Eye (tissue), 1 donor: ENCODE measurements at regions not wholly inside any gene's neighbourhood (a gene's known extent, or its start where the extent isn't known, plus 50 kb on each side); places are given as distances from the start of the nearest gene placed in this dataset.
A peak's percentile ranks its signal among the peaks of the same experiment; 100 is the strongest.

Experiments used
- DNase-seq: peaks from one replicate; pipeline ENCODE4 v3.0.0-alpha.2; 2015

- no peak for DNase-seq
Measured at GRCh38 chr1:34618381-34618780, 136.5 kb upstream of the GJB5 start.

DNA sequence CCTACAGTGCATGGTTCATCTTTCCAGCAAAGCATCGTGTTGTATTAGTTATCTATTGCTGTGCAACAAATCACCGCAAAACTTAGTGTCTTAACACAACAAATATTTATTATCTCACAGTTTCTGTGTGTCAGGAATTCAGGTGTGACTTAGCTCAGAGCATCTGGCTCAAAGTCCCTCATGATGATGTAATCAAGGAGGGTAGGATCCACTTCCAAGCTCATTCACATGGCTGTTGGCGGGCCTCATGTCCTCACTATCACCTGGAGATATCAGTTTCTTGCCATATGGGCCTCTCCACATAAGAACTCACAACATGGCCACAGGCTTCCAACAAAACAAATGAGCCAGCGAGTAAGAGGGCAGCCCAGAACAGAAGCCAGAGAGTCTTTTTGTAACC lies 135.6 kb upstream of the GJB5 start:
- DNase-seq: no peak

GRCh38 chr1:34621916-34622315 lies 132.9 kb upstream of the GJB5 start:
- no peak for DNase-seq

DNA sequence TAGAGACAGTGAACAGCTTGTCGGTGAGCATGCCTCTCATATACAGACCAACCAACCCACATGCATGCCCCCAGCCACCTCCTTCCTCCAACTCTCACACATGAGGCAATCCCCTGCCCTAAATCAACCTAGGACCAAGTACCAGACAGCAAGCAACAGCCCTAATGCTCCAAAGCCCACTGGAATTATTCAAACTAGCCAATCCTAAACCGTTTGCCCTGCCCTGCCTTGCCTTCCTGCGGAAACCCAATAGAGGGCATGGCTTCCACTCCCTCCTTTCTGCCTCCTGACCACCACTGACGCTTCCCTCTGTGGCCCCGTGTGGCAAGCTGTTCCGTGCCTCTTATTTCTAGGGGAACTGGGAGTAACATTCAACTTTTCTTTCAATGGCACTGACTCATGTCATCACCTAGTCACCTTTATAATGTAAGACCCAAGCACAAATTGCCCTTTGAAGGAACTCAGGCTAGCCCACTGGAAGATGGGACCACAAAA lies 129.3 kb upstream of the GJB5 start:
- no peak for DNase-seq

GRCh38 chr1:34627465-34628240 lies 127.2 kb upstream of the GJB5 start:
- DNase-seq: no peak

DNA sequence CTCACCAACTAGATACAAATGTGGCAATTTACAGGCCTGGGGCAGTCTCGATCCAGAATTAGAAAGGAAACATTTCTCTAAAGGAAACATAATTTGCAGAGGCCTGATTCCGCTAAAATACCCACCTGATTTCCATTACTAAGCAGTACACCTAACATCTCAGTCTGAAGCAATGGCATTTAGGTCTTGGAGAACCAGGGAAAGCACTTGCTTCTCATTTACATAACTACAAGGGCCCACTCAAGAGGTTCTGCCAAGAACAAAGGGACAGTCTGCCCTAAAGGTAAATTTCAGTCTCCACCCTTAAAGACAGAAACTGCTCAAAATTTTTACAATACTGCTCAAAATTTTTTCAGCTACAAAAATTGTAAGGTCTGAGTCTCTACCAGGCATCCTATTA lies 123.7 kb upstream of the GJB5 start:
- no peak for DNase-seq

- peak; percentile 3 for DNase-seq
Measured at GRCh38 chr1:34639701-34640100, 115.1 kb upstream of the GJB5 start.

DNA sequence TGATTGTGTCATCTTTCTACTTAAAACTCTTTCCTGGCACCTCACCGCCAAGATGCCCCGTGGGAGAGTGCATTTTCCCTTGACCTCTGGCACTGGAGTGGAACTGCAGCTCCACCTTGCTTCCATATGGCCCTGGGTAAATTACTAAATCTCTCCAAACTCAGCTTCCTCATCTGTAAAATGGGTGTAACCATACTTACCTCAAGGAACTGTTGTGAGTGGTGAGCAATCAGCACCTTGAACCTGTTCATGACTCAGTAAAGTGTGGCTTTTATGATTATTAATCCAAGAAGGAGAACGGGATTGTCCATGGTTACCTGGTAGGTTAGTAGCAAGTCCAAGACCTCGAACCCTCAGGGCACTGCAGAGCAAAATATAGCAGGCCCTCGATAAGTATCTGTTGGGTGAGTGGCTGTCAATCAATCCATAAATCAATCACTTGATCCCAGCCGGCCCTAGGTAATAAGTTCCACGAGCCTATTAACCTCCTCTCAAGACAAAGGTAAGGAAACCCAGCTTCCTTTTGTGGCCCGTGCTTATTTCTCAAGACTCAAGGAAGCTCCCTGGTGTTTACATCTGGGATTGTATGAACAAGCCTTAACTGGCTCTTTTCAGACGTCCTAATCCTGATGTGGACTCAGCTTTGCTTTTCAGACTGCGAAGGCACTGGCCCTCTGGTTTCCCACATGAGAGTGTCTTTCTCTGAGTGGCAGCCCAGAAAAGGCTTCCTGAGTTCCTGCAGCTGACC lies 114.0 kb upstream of the GJB5 start:
- DNase-seq: no peak

DNA sequence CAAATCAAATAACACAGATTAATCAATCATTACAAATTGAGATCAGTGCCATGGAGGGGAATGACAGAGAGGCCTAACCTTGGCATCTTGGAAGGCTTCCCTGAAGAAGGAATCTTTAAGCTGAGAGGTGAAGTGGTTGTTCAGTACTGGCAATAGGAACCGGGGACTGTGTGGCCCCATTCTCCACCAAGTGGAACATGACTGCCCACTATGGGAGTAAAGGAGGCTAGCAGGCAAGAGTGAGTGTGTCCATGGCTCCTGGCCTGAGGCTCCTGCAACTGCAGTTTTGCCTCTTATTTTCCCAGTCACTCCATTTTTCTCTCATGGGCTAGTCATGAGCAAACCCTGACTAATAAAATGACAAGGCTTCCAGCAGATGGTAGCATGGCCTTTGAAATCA lies 112.2 kb upstream of the GJB5 start:
- DNase-seq: no peak

GRCh38 chr1:34645109-34645688 lies 109.6 kb upstream of the GJB5 start:
- no peak for DNase-seq

DNA sequence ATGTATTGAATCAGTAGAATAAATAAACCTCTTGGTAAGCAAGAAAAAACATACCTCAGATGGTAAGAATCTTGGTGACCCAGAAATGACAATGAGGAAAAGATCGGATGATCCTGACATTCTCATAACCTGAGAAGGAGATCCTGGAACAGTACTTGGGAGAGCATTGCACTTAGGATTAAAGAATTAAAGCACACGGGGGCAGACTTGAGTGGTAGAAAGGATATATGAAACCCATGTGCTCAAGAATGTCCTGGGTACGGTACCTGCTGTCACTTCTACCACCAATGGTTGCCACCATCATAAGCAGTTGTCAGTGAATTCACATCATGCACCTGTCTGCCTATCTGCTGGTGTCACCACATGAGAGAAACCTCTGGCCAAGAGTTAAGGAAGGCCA lies 108.9 kb upstream of the GJB5 start:
- DNase-seq: no peak

DNA sequence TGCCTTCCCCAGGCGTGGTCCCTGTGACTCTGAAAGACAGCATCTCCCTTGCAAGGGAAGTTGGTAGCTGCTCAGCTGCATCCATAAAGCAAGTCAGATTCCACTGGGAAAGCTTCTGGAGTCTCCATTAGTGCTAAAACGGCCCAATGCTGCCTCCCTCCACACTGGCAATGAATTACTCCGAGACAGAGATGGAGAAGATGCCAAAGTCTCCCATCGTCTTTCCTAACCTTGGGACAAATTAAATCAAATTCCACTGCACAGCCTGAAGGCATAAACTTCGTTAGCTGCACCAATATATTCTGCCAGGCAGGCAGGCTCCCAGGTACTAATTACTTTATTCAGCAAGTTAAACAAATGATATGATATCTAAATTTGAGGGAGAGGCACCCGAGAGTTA lies 106.3 kb upstream of the GJB5 start:
- DNase-seq: no peak

DNA sequence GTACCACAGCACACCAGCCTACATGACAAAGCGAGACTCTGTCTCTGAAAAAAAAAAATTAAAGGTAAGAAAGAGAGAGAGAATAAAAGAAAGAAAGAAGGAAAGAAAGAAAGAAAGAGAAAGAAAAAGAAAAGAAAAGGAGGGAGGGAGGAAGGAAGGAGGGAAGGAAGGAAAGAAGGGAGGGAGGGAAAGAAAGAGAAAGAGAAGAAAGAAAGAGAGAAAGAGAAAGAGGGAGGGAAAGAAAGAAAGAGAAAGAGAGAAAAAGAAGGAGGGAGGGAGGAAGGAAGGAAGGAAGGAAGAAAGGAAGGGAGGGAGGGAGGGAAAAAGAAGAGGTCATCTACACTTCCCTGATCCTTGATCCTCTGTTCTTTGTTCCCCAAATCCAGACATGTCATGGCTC lies 104.8 kb upstream of the GJB5 start:
- no peak for DNase-seq

DNA sequence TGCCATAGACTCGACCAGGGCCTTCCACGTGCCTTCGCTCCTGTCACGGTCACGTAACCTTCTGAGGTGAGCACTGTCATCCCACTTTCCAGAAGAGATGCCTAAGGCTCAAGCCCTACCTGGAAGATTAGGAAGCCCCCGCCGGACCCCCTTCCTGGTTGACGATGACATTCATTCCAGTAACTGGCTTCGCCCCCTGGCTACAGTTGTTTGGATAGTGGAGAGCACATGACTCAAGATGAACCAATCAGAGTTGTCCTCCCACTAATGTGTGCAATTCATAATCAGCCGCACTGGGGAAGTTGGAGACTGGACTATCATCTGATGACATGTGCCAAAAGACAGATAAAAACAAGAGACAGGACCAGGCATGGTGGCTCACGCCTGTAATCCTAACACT lies 104.0 kb upstream of the GJB5 start:
- no peak for DNase-seq

DNA sequence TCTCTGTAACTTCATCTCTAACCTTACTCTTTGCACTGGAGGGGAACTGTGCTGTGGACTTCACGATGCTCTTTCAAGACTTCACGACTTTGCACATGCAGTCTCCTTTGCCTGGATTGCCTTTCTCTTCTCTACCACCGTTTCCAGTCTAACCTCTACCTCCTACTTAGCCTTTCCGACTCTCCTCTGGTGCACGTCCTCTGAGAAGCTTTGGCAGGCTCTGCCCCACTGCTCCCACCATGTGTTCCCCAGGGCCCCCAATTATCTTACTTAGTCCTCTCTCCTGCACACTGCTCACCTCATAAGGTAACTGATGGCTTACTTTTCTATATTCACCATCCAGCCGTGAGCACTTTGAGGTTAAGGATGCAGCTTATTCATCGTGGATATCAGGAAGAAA lies 101.7 kb upstream of the GJB5 start:
- DNase-seq: no peak

DNA sequence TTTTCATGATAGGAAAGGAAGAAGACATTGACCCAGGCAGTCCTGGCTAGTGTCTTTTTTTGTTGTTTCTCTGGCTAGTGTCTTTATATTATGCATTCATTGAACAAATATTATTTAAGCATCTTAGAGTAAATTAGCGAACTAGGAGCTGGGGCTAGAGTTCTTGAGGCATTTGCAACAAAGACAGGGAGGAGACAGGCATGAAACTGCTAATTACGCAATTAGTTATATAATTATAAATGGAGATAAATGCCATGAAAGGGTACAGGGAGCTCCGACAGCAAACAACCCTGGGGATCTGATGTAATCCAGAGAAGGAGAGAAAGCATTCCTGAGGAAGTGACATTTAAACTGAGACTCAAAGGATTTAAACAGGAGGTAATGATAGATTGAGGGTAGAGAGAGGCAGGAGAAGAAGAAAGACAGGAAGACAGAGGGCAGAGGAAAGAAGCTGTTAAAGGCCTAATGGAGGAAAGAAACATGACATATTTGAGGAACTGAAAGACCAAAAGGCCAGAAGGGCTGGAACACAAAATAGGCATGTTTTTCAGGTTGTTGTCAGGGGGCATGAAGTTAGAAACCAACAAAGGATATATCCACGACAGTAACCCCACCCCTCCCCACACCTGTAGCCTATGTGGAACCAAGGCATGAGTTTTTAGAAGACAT lies 99.5 kb upstream of the GJB5 start:
- no peak for DNase-seq

DNA sequence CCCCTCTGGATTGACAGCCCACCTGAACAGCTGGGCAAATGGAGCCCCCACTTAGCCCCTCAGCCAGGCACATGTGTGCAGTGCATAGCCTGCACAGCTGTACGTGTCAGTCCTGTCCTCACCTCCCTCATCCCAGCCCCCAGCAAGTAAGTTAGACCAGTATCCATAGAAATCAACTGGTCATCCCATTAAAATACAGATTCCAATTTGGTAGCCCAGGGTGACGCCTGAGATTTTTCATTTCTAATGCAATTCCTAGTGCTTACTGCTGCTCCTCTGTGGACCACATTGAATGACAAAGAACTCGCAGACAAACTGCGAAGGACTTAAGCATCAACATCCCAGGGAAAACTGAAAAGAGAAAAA lies 99.0 kb upstream of the GJB5 start:
- no peak for DNase-seq

DNA sequence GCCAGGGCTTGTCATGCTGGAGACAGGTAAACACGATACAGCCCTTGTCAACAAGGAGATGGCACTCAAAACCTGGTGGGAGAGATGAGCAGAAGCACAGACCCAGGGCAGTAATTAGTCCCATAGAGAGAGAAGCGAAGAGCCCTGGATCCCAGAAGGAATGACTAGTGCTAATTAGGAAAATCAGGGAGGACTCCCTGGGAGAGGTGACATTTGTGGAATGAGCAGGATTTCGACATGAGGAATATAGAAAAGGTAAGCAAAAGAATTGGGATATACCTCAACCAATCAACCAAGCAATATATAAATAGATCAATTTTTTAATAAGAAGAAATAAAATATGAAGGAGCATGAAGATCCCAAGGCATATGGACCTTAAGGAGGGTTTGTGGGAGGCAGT lies 98.5 kb upstream of the GJB5 start:
- DNase-seq: no peak

DNA sequence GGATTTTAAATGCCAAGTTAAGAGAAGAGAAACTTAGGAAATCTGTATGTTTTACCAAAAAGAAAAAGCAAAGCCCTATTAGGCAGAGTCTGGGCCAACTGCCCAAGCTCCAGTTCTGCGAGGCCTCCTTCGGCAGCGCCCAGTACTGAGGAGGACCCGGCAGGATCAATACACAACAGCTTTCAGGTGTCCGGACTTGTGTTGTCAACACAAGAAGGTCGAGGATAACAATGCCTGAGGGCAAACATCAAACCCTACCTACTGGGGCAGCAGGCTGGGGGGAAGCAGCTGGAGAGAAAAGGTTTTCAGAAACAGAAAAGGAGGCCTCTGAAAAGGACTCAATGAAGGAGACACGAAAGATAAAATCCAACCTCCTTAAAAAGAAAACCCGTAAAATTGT lies 98.1 kb upstream of the GJB5 start:
- DNase-seq: no peak

DNA sequence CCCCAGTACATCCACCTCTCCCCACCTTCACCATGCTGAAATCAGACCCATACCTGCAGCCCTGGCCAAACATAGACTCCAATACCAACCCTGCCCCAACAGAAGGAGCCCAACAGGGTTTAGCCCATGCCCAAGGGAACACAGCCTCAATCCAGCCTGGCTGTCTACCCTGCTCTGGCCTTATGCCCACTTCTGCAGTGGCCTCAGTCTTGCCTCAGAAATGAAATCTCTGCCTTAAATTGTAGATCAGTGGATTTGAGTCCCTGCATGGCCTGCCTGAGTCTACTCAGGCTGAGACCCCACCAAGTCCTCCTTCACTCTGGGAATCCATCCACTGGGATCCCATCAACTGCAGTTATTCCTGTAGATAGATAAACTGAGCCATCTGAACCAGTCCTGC lies 97.6 kb upstream of the GJB5 start:
- DNase-seq: no peak

GRCh38 chr1:34657849-34658248 lies 97.0 kb upstream of the GJB5 start:
- DNase-seq: no peak

DNA sequence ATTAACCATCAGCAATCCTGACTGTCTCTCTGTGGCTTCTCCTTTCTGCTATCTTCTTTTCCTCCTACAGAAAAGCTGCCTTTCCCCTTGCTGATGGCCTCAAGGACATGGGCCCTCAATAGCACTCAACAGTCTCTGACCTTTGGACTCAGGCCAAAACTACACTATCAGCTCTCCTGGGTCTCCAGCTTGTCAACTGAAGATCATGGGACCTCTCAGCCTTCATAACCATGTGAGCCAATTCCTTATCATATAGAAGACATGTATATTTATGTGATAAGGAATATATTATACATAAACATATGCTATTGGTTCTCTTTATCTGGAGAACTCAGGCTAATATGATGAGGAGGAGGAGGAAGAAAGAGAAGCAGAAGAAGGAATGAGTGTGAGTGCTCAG lies 91.8 kb upstream of the GJB5 start:
- no peak for DNase-seq

- no peak for DNase-seq
Measured at GRCh38 chr1:34668063-34668462, 86.8 kb upstream of the GJB5 start.

DNA sequence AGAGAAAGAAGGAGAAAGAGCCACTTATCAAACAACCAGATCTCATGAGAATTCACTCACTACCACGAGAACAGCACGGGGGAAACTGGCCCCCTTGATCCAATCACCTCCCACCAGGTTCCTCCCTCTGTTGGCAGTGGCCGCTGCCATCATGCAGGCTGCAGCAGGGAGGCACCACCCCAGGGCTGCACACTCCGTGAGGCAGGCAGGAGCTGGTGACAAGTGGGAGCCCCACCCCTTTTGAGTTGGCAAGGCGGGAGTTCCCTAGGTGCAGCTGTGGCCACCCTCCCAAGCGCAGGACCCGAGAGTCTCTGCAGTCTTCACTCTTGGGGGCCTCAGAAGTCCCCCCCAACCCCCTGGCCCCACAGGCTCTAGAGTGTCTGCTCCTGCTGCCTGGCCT lies 83.9 kb upstream of the GJB5 start:
- DNase-seq: no peak
